PC-9 (cell line): ENCODE measurements at regions not wholly inside any gene's neighbourhood (a gene's known extent, or its start where the extent isn't known, plus 50 kb on each side); places are given as distances from the start of the nearest gene placed in this dataset.

Experiments used
- BruUV-seq: library from RNA; stranded (reverse); fragments of 400-500 nt; replicated peaks from 2 replicates; lab custom pipeline; 2021; lab: Mats Ljungman, UMichigan
- CTCF ChIA-PET: fragments of 300-600 bp; sonication (Branson Sonifier 250); formaldehyde crosslinking; loops from one replicate; lab custom pipeline; 2022; ENCODE audit warnings: antibody characterized with exemption; lab: Charles Lee
- POLR2A ChIA-PET: fragments of 300-600 bp; sonication (Branson Sonifier 250); formaldehyde crosslinking; loops from one replicate; lab custom pipeline; 2022; ENCODE audit warnings: antibody characterized with exemption; ENCODE audit not compliant: unreplicated experiment; lab: Charles Lee
- DNase-seq, 2 experiments: peaks; one replicate each; pipeline versions ENCODE4 v3.0.0 to v3.0.0-alpha.2; 2015 to 2022; ENCODE audit warnings: mixed read lengths in 1 of 2
- H2AFZ ChIP-seq: fragments of 200-600 bp; sonication (generic); 2 replicates; pipeline ENCODE4 v1.8.1; 2017; ENCODE audit warnings: antibody characterized with exemption
- H3F3A ChIP-seq: fragments of 200-600 bp; sonication (generic); 2 replicates; pipeline ENCODE4 v1.8.1; 2017; ENCODE audit warnings: antibody characterized with exemption, mild to moderate bottlenecking, low read depth; ENCODE audit not compliant: insufficient read depth
- H3K27ac ChIP-seq: fragments of 200-600 bp; sonication (generic); 2 replicates; pipeline ENCODE4 v1.6.1; 2016; ENCODE audit warnings: mixed run types
- H3K27me3 ChIP-seq: fragments of 200-600 bp; sonication (generic); 2 replicates; pipeline ENCODE4 v1.6.1; 2016; ENCODE audit warnings: low read depth, mixed run types; ENCODE audit not compliant: insufficient read depth
- H3K36me3 ChIP-seq: fragments of 200-600 bp; sonication (generic); 2 replicates; pipeline ENCODE4 v1.6.1; 2016; ENCODE audit warnings: low read depth, mixed run types
- H3K4me1 ChIP-seq: fragments of 200-600 bp; sonication (generic); replicated peaks from 2 replicates; pipeline ENCODE4 v1.6.1; 2016; ENCODE audit warnings: mixed run types; ENCODE audit not compliant: insufficient read depth
- H3K4me2 ChIP-seq: fragments of 200-600 bp; sonication (generic); 2 replicates; pipeline ENCODE4 v1.6.1; 2017; ENCODE audit warnings: mixed run types
- H3K4me3 ChIP-seq: fragments of 200-600 bp; sonication (generic); 2 replicates; pipeline ENCODE4 v1.6.1; 2016; ENCODE audit warnings: mixed run types
- H3K79me2 ChIP-seq: fragments of 200-600 bp; sonication (generic); 2 replicates; pipeline ENCODE4 v1.6.1; 2017; ENCODE audit warnings: low read depth, mixed run types
- H3K9me2 ChIP-seq: fragments of 200-600 bp; sonication (generic); 2 replicates; pipeline ENCODE4 v1.8.1; 2017; ENCODE audit warnings: mild to moderate bottlenecking; ENCODE audit not compliant: insufficient read depth
- H3K9me3 ChIP-seq: fragments of 200-600 bp; sonication (generic); 2 replicates; pipeline ENCODE4 v1.8.1; 2016; ENCODE audit warnings: low read depth; ENCODE audit not compliant: insufficient read depth
- H4K20me1 ChIP-seq: fragments of 200-600 bp; sonication (generic); 2 replicates; pipeline ENCODE4 v1.8.1; 2017; ENCODE audit not compliant: insufficient read depth
- EZH2 ChIP-seq: fragments of 200-600 bp; sonication (generic); IDR thresholded peaks from 2 replicates; pipeline ENCODE4 v1.8.0; 2017; ENCODE audit warnings: antibody characterized with exemption, low read depth
- intact Hi-C: fragments of 100-400 bp; cut with micrococcal nuclease; formaldehyde crosslinking; loops from one replicate; pipeline ENCODE4 v1.10.0; 2022; ENCODE audit not compliant: unreplicated experiment
- TF ChIP-seq, protein P1 (sequence below): fragments of 200-600 bp; sonication (generic); conservative IDR thresholded peaks from 2 replicates; pipeline ENCODE4 v1.6.1; 2017; ENCODE audit warnings: mixed run types, antibody characterized with exemption, mild to moderate bottlenecking, moderate library complexity

DNA sequence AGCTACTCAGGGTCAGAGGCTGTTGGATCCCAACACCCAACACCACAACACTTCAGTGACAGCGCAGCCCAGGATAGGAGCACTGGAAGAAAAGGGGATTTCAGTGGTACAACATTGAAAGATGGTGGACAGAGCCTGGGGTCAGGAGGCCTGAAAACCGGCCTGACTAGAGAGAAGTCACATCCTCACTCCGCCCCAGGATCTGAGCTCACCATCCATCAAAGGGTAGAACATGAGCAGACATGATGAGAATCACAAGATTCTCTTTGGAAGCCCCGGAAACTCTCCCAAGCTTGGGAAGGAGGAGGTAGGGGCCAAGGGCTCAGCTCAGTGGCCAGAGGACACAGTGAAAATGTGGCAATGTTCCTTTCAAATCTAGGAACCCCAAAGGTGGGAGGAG is 271.3 kb downstream of the NPHP4 start:
- H3K9me2 ChIP-seq = no peaks in the 10 kb centered on the region
- H3F3A ChIP-seq = no peaks in the 10 kb centered on the region
- no peaks in the 10 kb centered on the region for H4K20me1 ChIP-seq
- intact Hi-C loops = no loop called here
- BruUV-seq = no TSS peak
- no peaks in the 10 kb centered on the region for H3K4me1 ChIP-seq
- no peak for DNase-seq
- H3K79me2 ChIP-seq = no peaks in the 10 kb centered on the region
- no peak overlapping the region for H3K27ac ChIP-seq
- H3K36me3 ChIP-seq = no peaks in the 10 kb centered on the region
- H3K4me2 ChIP-seq = no peak overlapping the region
- no peak overlapping the region for H3K4me3 ChIP-seq
- ChIA-PET CTCF (no interaction called here), POLR2A (no interaction called here)
- H3K9me3 ChIP-seq = no peaks in the 10 kb centered on the region
- no peak overlapping the region for H2AFZ ChIP-seq
- H3K27me3 ChIP-seq = peaks cover 81% of the 10 kb centered on the region
- TF ChIP-seq EZH2 = no peak
- TF ChIP-seq, protein P1, sequence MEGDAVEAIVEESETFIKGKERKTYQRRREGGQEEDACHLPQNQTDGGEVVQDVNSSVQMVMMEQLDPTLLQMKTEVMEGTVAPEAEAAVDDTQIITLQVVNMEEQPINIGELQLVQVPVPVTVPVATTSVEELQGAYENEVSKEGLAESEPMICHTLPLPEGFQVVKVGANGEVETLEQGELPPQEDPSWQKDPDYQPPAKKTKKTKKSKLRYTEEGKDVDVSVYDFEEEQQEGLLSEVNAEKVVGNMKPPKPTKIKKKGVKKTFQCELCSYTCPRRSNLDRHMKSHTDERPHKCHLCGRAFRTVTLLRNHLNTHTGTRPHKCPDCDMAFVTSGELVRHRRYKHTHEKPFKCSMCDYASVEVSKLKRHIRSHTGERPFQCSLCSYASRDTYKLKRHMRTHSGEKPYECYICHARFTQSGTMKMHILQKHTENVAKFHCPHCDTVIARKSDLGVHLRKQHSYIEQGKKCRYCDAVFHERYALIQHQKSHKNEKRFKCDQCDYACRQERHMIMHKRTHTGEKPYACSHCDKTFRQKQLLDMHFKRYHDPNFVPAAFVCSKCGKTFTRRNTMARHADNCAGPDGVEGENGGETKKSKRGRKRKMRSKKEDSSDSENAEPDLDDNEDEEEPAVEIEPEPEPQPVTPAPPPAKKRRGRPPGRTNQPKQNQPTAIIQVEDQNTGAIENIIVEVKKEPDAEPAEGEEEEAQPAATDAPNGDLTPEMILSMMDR = no peak

DNA sequence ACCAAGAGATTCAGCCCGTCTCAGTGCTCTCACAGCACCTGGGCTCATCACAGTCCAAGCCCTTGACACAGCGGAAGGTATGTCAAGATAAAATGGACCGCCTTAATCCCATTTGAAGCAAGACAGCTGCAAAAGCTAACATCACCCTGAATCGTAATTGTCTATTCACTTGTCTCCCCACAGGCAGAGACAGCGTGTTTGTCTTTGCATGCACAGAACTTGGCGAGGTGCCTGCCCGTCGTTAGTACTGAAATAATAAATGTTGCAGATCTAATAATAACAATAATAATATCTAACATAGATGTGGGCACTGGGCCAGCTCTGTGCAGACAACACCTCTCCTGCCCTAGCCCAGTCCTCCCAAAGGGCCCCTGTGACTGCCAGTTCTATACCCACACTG is 271.7 kb downstream of the NPHP4 start:
- peaks cover 76% of the 10 kb centered on the region for H3K27me3 ChIP-seq
- BruUV-seq = no TSS peak
- no peaks in the 10 kb centered on the region for H3F3A ChIP-seq
- H3K9me2 ChIP-seq = no peaks in the 10 kb centered on the region
- no peaks in the 10 kb centered on the region for H3K9me3 ChIP-seq
- H3K79me2 ChIP-seq = no peaks in the 10 kb centered on the region
- POLR2A ChIA-PET = no interaction called here
- intact Hi-C loops = no loop called here
- no peaks in the 10 kb centered on the region for H3K36me3 ChIP-seq
- H3K4me2 ChIP-seq = no peak overlapping the region
- no peaks in the 10 kb centered on the region for H3K4me1 ChIP-seq
- CTCF ChIA-PET = no interaction called here
- TF ChIP-seq, protein P1 = no peak
- no peak for TF ChIP-seq EZH2
- no peak for DNase-seq
- H2AFZ ChIP-seq = no peak overlapping the region
- H3K4me3 ChIP-seq = no peak overlapping the region
- H4K20me1 ChIP-seq = no peaks in the 10 kb centered on the region
- H3K27ac ChIP-seq = no peak overlapping the region

DNA sequence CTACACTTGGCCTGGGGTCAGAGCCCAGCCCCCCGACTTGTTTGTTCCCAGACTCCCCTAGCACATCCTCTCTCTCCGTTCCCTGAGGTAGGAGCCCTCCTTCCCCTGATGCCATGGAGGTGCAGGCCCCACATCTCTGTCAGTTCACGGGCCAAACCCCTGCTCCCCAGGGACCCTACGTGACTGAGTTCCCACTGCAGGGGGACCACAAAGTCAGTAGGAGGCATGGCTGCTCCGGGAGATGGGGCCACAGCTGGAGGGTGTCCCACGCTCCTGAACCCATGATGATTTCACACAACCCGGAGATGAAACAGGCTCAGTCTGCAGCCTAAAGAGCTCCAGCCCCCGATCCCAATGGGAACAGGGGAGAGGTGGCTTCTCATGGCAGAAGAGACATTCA is 272.2 kb downstream of the NPHP4 start:
- ChIA-PET POLR2A (no interaction called here), CTCF (no interaction called here)
- no peak overlapping the region for H2AFZ ChIP-seq
- no peaks in the 10 kb centered on the region for H3K4me1 ChIP-seq
- no peak overlapping the region for H3K4me2 ChIP-seq
- no peaks in the 10 kb centered on the region for H3K9me3 ChIP-seq
- no peaks in the 10 kb centered on the region for H3K9me2 ChIP-seq
- no peaks in the 10 kb centered on the region for H3F3A ChIP-seq
- no peaks in the 10 kb centered on the region for H3K36me3 ChIP-seq
- TF ChIP-seq EZH2 = no peak
- TF ChIP-seq, protein P1 = no peak
- H3K4me3 ChIP-seq = no peak overlapping the region
- no peak for DNase-seq
- intact Hi-C loops = no loop called here
- BruUV-seq = no TSS peak
- H3K79me2 ChIP-seq = no peaks in the 10 kb centered on the region
- H3K27me3 ChIP-seq = peaks cover 74% of the 10 kb centered on the region
- no peak overlapping the region for H3K27ac ChIP-seq
- H4K20me1 ChIP-seq = no peaks in the 10 kb centered on the region
